Vagina (tissue), 2 donors: ENCODE measurements at regions not wholly inside any gene's neighbourhood (a gene's known extent, or its start where the extent isn't known, plus 50 kb on each side); places are given as distances from the start of the nearest gene placed in this dataset.

Experiments used
- DNase-seq, 2 donors: peaks; one replicate each; pipeline ENCODE4 v3.0.0-alpha.2; 2017; ENCODE audit errors: extremely low spot score in 2 of 2
- H3K27ac ChIP-seq: fragments of 200-600 bp; sonication (generic); one replicate; pipeline ENCODE4 v1.5.1; 2019
- H3K27me3 ChIP-seq: fragments of 200-600 bp; sonication (generic); one replicate; pipeline ENCODE4 v1.5.1; 2019
- H3K36me3 ChIP-seq, 2 donors: fragments of 200-600 bp; sonication (generic); one replicate each; pipeline ENCODE4 v1.5.1; 2017 to 2019
- H3K4me1 ChIP-seq: fragments of 200-600 bp; sonication (generic); one replicate; pipeline ENCODE4 v1.5.1; 2019
- H3K4me3 ChIP-seq, 2 donors: fragments of 200-600 bp; sonication (generic); 1 replicate in 1 of 2; 2 replicates in 1 of 2; pipeline ENCODE4 v1.5.1; 2016 to 2019
- H3K9me3 ChIP-seq: fragments of 200-600 bp; sonication (generic); one replicate; pipeline ENCODE4 v1.5.1; 2019
- POLR2A ChIP-seq, 2 donors: fragments of 450-650 bp; IDR thresholded peaks; one replicate each; pipeline ENCODE4 v1.6.1; 2017; ENCODE audit warnings: antibody characterized with exemption in 2 of 2, mild to moderate bottlenecking in 2 of 2, moderate library complexity in 2 of 2
- POLR2AphosphoS5 ChIP-seq, 2 donors: sonication (generic); formaldehyde crosslinking; IDR thresholded peaks; one replicate each; pipeline ENCODE4 v1.9.0; 2017; ENCODE audit warnings: antibody characterized with exemption in 2 of 2, mild to moderate bottlenecking in 2 of 2, low read depth in 1 of 2; ENCODE audit not compliant: insufficient read depth in 1 of 2
- intact Hi-C: fragments of 100-400 bp; cut with DNase I; formaldehyde crosslinking; loops from one replicate; pipeline ENCODE4 v1.15.1; 2023
- TF ChIP-seq, protein P1 (sequence below), 3 experiments: fragments of 450-650 bp in 2 of 3; fragments of 200-600 bp in 1 of 3; sonication (generic) in 1 of 3; IDR thresholded peaks; one replicate each; pipeline ENCODE4 v1.5.1; 2017 to 2019; ENCODE audit warnings: antibody characterized with exemption in 3 of 3, mild to moderate bottlenecking in 2 of 3, moderate library complexity in 2 of 3

DNA sequence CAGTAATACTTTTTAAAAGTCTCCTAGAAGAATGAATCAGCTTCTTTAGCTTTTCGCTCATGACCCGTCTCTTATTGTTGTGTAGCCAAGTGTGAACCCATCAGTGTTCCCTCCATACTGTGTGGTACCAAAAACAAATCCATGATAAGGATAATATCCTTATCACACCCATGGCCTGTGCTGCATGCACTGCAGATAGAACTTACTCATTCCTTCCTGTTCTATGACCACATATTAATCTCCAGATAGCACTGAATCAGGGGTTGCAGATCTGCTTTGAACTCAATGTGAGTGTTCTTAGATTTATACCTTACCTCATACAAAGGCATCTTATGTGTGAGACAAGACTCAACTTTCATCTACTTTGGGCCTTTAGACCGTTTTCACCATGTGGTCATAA, 373.4 kb downstream of the JRKL start:
- intact Hi-C loops = no loop called here

DNA sequence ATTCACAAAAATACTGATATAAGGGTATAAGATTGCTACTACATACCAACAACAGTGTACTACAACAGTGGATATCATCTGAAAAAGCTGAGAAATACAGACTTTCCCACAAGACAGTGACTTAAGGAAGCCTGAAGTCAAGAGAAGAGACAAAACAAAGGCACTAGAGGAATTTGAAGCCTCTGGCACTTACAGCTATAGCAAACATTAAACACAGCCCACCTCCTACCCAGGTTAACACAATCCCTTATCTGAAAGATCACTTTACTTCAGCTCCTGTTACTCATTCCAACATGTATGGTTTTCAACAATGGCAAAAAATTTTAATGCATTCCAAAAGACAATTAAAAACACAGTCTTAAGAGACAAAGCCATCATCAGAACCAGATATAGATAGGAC, 388.5 kb downstream of the JRKL start:
- intact Hi-C loops = no loop called here
- Histone ChIP-seq H3K4me1 (no peaks in the 10 kb centered on the region), H3K27me3 (no peaks in the 10 kb centered on the region), H3K36me3 (no peaks in the 10 kb centered on the region), H3K27ac (no peak overlapping the region), H3K4me3 (no peak overlapping the region), H3K9me3 (no peaks in the 10 kb centered on the region)
- no peak for TF ChIP-seq POLR2A (IDR thresholded peaks at IDR 0.05)
- no peak for TF ChIP-seq POLR2AphosphoS5 (IDR thresholded peaks at IDR 0.05; ENCODE audit: insufficient read depth in 1 of 2, low read depth in 1 of 2)
- TF ChIP-seq, protein P1, sequence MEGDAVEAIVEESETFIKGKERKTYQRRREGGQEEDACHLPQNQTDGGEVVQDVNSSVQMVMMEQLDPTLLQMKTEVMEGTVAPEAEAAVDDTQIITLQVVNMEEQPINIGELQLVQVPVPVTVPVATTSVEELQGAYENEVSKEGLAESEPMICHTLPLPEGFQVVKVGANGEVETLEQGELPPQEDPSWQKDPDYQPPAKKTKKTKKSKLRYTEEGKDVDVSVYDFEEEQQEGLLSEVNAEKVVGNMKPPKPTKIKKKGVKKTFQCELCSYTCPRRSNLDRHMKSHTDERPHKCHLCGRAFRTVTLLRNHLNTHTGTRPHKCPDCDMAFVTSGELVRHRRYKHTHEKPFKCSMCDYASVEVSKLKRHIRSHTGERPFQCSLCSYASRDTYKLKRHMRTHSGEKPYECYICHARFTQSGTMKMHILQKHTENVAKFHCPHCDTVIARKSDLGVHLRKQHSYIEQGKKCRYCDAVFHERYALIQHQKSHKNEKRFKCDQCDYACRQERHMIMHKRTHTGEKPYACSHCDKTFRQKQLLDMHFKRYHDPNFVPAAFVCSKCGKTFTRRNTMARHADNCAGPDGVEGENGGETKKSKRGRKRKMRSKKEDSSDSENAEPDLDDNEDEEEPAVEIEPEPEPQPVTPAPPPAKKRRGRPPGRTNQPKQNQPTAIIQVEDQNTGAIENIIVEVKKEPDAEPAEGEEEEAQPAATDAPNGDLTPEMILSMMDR (IDR thresholded peaks at IDR 0.05) = no peak
- DNase-seq = no peak

More for the DNA sequence above, 373.4 kb downstream of the JRKL start:
- Histone ChIP-seq H3K36me3 (no peaks in the 10 kb centered on the region), H3K4me1 (no peaks in the 10 kb centered on the region), H3K4me3 (no peak overlapping the region), H3K27me3 (no peaks in the 10 kb centered on the region), H3K9me3 (no peaks in the 10 kb centered on the region), H3K27ac (no peak overlapping the region)
- TF ChIP-seq POLR2A (IDR thresholded peaks at IDR 0.05) (no peak), POLR2AphosphoS5 (IDR thresholded peaks at IDR 0.05; ENCODE audit: insufficient read depth in 1 of 2, low read depth in 1 of 2) (no peak)
- TF ChIP-seq, protein P1 (IDR thresholded peaks at IDR 0.05) = no peak
- DNase-seq = no peak

DNA sequence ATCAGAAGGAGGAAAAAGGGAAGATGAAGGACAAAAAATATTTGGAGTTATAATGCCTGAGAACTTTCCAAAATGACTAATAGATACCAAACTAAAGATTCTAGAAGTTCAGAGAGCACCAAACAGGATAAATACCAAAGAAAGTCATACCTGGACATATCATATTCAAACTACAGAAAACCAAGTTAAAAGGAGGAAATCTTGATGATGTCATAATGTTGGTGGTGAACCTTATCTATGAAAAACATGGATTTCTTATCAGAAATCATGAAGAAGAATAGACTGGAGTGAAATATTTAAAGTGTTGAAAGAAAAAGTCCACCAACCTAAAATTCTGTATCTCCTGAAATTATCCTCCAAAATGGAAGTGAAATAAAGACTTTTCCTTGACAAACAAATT, 389.2 kb downstream of the JRKL start:
- H3K4me1 ChIP-seq = no peaks in the 10 kb centered on the region
- intact Hi-C loops = no loop called here
- no peaks in the 10 kb centered on the region for H3K27me3 ChIP-seq
- H3K9me3 ChIP-seq = no peaks in the 10 kb centered on the region
- no peak for TF ChIP-seq POLR2AphosphoS5 (IDR thresholded peaks at IDR 0.05; ENCODE audit: insufficient read depth in 1 of 2, low read depth in 1 of 2)
- TF ChIP-seq POLR2A (IDR thresholded peaks at IDR 0.05) = no peak
- TF ChIP-seq, protein P1 (IDR thresholded peaks at IDR 0.05) = no peak
- H3K4me3 ChIP-seq = no peak overlapping the region
- no peak for DNase-seq
- no peaks in the 10 kb centered on the region for H3K36me3 ChIP-seq
- H3K27ac ChIP-seq = no peak overlapping the region

- Histone ChIP-seq H3K4me1 (no peaks in the 10 kb centered on the region), H3K36me3 (no peaks in the 10 kb centered on the region), H3K4me3 (no peak overlapping the region), H3K9me3 (no peaks in the 10 kb centered on the region), H3K27me3 (no peaks in the 10 kb centered on the region), H3K27ac (no peak overlapping the region)
- intact Hi-C loops = no loop called here
- TF ChIP-seq POLR2A (IDR thresholded peaks at IDR 0.05) (no peak), POLR2AphosphoS5 (IDR thresholded peaks at IDR 0.05; ENCODE audit: insufficient read depth in 1 of 2, low read depth in 1 of 2) (no peak)
- TF ChIP-seq, protein P1 (IDR thresholded peaks at IDR 0.05) = no peak
- DNase-seq = no peak
Measured at GRCh38 chr11:96781082-96781481, 391.3 kb downstream of the JRKL start.

DNA sequence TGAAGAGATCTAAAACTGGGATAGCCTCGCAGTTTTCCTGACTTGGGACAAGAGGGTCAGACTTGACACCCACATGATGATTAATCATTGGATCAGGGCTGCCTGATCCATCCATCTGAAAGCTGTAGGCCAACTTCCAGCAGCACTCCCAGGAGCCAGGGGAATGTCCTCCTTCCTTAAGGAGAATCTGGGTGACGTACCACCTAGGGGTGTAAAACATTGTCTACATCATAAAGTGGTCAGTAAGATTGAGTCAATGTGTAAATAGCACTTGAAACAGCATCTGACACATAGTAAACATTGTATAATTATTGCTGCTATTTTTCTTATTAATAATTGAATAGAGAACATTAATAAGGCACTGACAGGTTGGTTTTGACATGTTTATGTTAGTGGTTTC, 392.8 kb downstream of the JRKL start:
- intact Hi-C loops = no loop called here
- Histone ChIP-seq H3K27ac (no peak overlapping the region), H3K4me1 (no peaks in the 10 kb centered on the region), H3K4me3 (no peak overlapping the region), H3K36me3 (no peaks in the 10 kb centered on the region), H3K9me3 (no peaks in the 10 kb centered on the region), H3K27me3 (no peaks in the 10 kb centered on the region)
- DNase-seq = no peak
- TF ChIP-seq POLR2AphosphoS5 (IDR thresholded peaks at IDR 0.05; ENCODE audit: insufficient read depth in 1 of 2, low read depth in 1 of 2) (no peak), POLR2A (IDR thresholded peaks at IDR 0.05) (no peak)
